Endothelial cell of umbilical vein (primary cell): ENCODE measurements at regions not wholly inside any gene's neighbourhood (a gene's known extent, or its start where the extent isn't known, plus 50 kb on each side); places are given as distances from the start of the nearest gene placed in this dataset.

ENCODE experiments used
- BruUV-seq: library from RNA; stranded (reverse); fragments of 400-500 nt; replicated peaks from 2 replicates; lab custom pipeline; 2021; lab: Mats Ljungman, UMichigan
- CTCF ChIA-PET: fragments of 300-600, 350-600 bp; sonication (Branson Sonifier 250); formaldehyde crosslinking; loops from one replicate; lab custom pipeline; 2021; ENCODE audit warnings: antibody characterized with exemption, inconsistent platforms; lab: Charles Lee
- POLR2A ChIA-PET: fragments of 300-600, 350-600 bp; sonication (Branson Sonifier 250); formaldehyde crosslinking; loops from one replicate; lab custom pipeline; 2021; ENCODE audit warnings: antibody characterized with exemption, inconsistent platforms; lab: Charles Lee
- DNase-seq: peaks from one replicate; pipeline ENCODE4 v3.0.0-alpha.2; 2011; ENCODE audit warnings: low read depth, low spot score
- FAIRE-seq: peaks from 2 replicates; lab custom pipeline; 2011; peaks lifted over from hg19 to GRCh38; lab: Jason Lieb, UNC
- H2AFZ ChIP-seq: 2 replicates; pipeline ENCODE4 v1.6.0; 2012; ENCODE audit warnings: low read depth, low read length, control low read depth, inconsistent platforms
- H3K27ac ChIP-seq: 2 replicates; pipeline ENCODE4 v1.5.1; 2011; ENCODE audit warnings: low read depth, mild to moderate bottlenecking, control low read depth, low read length, moderate library complexity; ENCODE audit not compliant: insufficient read depth
- H3K27me3 ChIP-seq, 2 experiments: 2 replicates each; pipeline versions ENCODE4 v1.6.0 to v1.6.1; 2011; ENCODE audit warnings: low read length in 2 of 2, mixed read lengths in 1 of 2; ENCODE audit not compliant: control insufficient read depth in 2 of 2, insufficient read depth in 2 of 2
- H3K36me3 ChIP-seq, 2 experiments: 2 replicates in 1 of 2; 3 replicates in 1 of 2; pipeline ENCODE4 v1.5.1; 2011; ENCODE audit warnings: low read length in 2 of 2, mild to moderate bottlenecking in 1 of 2, moderate library complexity in 1 of 2; ENCODE audit not compliant: control insufficient read depth in 2 of 2, insufficient read depth in 2 of 2; ENCODE audit errors: extremely low read depth in 1 of 2
- H3K4me1 ChIP-seq: 3 replicates; pipeline ENCODE4 v1.5.1; 2011; ENCODE audit warnings: mild to moderate bottlenecking, low read length; ENCODE audit not compliant: control insufficient read depth, insufficient read depth; ENCODE audit errors: extremely low read depth
- H3K4me2 ChIP-seq: 2 replicates; pipeline ENCODE4 v1.6.1; 2011; ENCODE audit warnings: low read length, control low read depth, mixed read lengths; ENCODE audit not compliant: insufficient read depth
- H3K4me3 ChIP-seq, 3 experiments: fragments of 200-600 bp in 1 of 3; sonication (generic), shearing (Covaris generic) in 1 of 3; replicated peaks in 1 of 3; 2 replicates each; pipeline ENCODE4 v1.5.1; 2011 to 2016; ENCODE audit warnings: control low read depth in 3 of 3, low read length in 3 of 3, mild to moderate bottlenecking in 2 of 3, inconsistent platforms in 1 of 3, low read depth in 1 of 3, moderate library complexity in 1 of 3; ENCODE audit not compliant: insufficient read depth in 1 of 3
- H3K79me2 ChIP-seq: 2 replicates; pipeline ENCODE4 v1.6.0; 2012; ENCODE audit warnings: low read length, inconsistent platforms; ENCODE audit not compliant: control insufficient read depth, insufficient read depth
- H3K9ac ChIP-seq: replicated peaks from 2 replicates; pipeline ENCODE3; 2011; ENCODE audit warnings: low read length, control low read depth; ENCODE audit not compliant: insufficient read depth; ENCODE audit errors: extremely low read depth
- H3K9me1 ChIP-seq: replicated peaks from 3 replicates; pipeline ENCODE4 v1.6.0; 2011; ENCODE audit warnings: mild to moderate bottlenecking, low read length; ENCODE audit not compliant: control insufficient read depth, insufficient read depth; ENCODE audit errors: extremely low read depth
- H3K9me3 ChIP-seq: replicated peaks from 2 replicates; pipeline ENCODE4 v1.5.1; 2012; ENCODE audit warnings: low read length, inconsistent platforms; ENCODE audit not compliant: control insufficient read depth, insufficient read depth
- H4K20me1 ChIP-seq: replicated peaks from 2 replicates; pipeline ENCODE3; 2011; ENCODE audit warnings: mild to moderate bottlenecking, low read length; ENCODE audit not compliant: control insufficient read depth, insufficient read depth; ENCODE audit errors: extremely low read depth
- CTCF ChIP-seq, 2 donors: IDR thresholded peaks; 1 replicate in 1 of 2; 2 replicates in 1 of 2; pipeline ENCODE4 v1.5.1; 2011; ENCODE audit warnings: low read length in 2 of 2, mild to moderate bottlenecking in 2 of 2, moderate library complexity in 2 of 2, control low read depth in 1 of 2, inconsistent platforms in 1 of 2, low read depth in 1 of 2; ENCODE audit not compliant: insufficient read depth in 1 of 2; ENCODE audit errors: extremely low read depth in 1 of 2
- EZH2 ChIP-seq: IDR thresholded peaks from 2 replicates; pipeline ENCODE4 v1.6.1; 2012; ENCODE audit warnings: borderline replicate concordance, low read depth, mild to moderate bottlenecking, moderate library complexity, low read length, inconsistent platforms; ENCODE audit not compliant: severe bottlenecking
- FOS ChIP-seq: IDR thresholded peaks from 2 replicates; pipeline ENCODE4 v1.6.1; 2011; ENCODE audit warnings: mild to moderate bottlenecking, low read length, moderate library complexity, borderline replicate concordance; ENCODE audit not compliant: insufficient read depth
- GATA2 ChIP-seq: IDR thresholded peaks from 2 replicates; pipeline ENCODE4 v1.7.0; 2011; ENCODE audit warnings: low read depth, mild to moderate bottlenecking, moderate library complexity, mixed read lengths, low read length; ENCODE audit not compliant: insufficient read length, insufficient read depth
- JUN ChIP-seq: IDR thresholded peaks from 2 replicates; pipeline ENCODE4 v1.6.1; 2011; ENCODE audit warnings: borderline replicate concordance, low read depth; ENCODE audit not compliant: insufficient read length, insufficient read depth
- MYC ChIP-seq: IDR thresholded peaks from one replicate; pipeline ENCODE4 v1.6.1; 2011; ENCODE audit warnings: mild to moderate bottlenecking, low read depth, low read length
- POLR2A ChIP-seq: IDR thresholded peaks from 2 replicates; pipeline ENCODE4 v1.6.1; 2012; ENCODE audit warnings: low read depth, mild to moderate bottlenecking, control low read depth, low read length
- POLR2AphosphoS5 ChIP-seq: IDR thresholded peaks from 2 replicates; pipeline ENCODE4 v1.6.1; 2012; ENCODE audit warnings: low read depth, mild to moderate bottlenecking, control low read depth, low read length, moderate library complexity; ENCODE audit not compliant: insufficient read depth
- dilution Hi-C: fragments of 300-500 bp; cut with MboI; formaldehyde crosslinking; loops from one replicate; pipeline ENCODE4 v1.15.0; 2019; ENCODE audit warnings: low sequenced_read_pairs; ENCODE audit not compliant: extremely low pct_ligation_motif_present
- intact Hi-C: fragments of 100-400 bp; cut with micrococcal nuclease; formaldehyde crosslinking; loops from one replicate; pipeline ENCODE4 v1.10.0; 2022
- TF ChIP-seq, protein P1 (sequence below): IDR thresholded peaks from 2 replicates; pipeline ENCODE4 v1.6.1; 2011; ENCODE audit not compliant: insufficient read depth, insufficient read length

DNA sequence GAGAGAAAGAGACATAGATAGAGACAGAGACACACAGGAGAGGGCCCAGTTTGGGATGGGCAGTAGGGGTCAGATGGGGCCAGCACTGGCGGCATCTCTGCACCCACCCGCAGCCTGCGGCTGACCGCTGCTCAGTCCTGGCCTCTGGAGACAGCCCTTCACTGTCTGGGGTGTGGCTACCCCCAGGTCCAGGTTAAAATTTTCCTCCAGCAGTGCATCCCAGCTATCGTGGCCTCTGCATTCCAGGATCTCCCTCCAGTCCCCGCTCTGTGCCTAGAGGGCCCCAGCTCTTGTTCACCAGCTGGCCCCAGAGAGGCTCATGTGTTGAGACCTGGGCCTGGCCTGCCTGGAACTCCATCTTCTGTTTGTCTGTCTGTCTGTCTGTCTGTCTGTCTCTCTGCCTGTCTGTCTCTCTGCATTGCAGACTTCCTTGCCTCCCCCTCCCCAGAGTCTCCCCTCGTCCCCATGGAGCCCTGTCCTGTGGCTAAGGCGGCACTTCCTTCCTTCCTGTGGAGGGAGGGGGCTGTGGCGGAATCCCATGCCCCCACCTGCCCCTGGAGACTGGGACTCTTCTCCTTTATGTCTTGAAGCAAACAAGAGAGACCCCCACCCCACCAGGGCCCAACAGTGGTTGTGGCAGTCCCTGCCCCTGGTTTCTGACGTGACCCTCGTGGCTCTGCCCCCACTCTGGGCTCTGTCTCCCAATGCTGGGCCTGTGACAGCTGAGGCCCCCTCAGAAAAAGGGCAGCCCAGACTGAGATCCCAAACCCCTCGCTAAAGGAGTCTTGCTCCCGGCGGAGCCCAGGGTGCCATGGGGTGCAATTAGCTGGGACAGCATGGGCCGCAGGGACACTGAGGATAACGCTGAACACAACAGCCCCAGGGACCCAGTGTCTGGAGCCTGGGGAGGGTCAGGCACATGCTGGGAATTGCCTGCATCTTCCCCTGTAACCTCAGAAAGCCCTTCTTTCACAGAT, 241.8 kb downstream of the NPHP4 start:
- H3K27ac ChIP-seq = no peak overlapping the region
- CTCF ChIA-PET = no interaction called here
- no peak overlapping the region for H3K9ac ChIP-seq
- H3K4me2 ChIP-seq = no peak overlapping the region
- H3K4me3 ChIP-seq = no peak overlapping the region
- no peaks in the 10 kb centered on the region for H3K4me1 ChIP-seq
- no peaks in the 10 kb centered on the region for H3K79me2 ChIP-seq
- no peaks in the 10 kb centered on the region for H3K9me1 ChIP-seq
- POLR2A ChIA-PET = no interaction called here
- dilution Hi-C loops (no loop called here), intact Hi-C loops (no loop called here)
- FAIRE-seq = peak; percentile 15
- no peak for DNase-seq
- no peak for TF ChIP-seq FOS
- no peaks in the 10 kb centered on the region for H3K27me3 ChIP-seq
- H3K9me3 ChIP-seq = no peaks in the 10 kb centered on the region
- no peaks in the 10 kb centered on the region for H3K36me3 ChIP-seq
- no TSS peak for BruUV-seq
- no peaks in the 10 kb centered on the region for H4K20me1 ChIP-seq
- no peak overlapping the region for H2AFZ ChIP-seq

DNA sequence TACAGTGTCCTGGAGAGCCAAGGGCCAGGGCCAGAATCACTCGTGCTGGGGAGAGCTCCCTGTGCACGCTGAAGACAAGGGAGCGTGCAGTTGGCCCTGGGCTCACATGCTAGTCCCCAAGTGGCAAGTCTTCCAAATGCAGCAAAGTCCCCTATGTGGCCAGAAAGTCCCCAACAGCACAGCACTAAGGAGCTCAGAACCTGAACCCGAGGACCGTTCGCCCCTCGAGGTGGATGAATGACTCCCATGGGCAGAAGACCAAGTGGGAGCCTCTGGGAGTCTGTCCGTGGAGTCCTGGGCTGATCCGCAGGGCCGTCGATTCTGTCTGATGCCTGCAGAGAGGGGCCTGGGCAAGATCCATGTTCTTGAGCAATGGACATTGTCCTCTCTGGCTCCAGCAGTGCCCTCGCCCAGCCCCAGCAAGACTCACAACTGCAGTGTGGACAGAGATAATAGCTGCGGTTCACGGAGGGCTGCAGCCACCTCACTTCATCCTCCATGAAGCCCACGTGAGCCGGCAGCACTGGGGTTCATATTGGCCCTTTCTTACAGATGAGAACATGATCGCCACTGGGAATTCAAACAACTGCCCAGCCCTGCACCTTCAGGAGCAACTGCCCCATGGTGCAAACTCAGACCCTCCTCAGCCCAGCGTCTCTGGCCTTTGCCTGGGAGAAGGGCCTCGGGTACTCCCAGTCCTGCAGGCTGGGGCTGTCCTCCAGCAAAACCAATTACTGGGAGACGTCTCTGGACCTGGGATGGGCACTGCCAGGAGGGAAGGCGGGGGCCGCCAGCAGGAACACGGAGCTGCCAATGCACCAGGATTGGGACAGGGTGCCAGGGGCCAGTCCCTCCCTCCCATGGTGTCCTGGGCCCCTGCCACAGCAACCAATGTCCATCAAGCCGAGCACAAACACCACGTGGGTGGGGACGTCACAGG, 243.7 kb downstream of the NPHP4 start:
- no peaks in the 10 kb centered on the region for H3K4me1 ChIP-seq
- ChIA-PET POLR2A (no interaction called here), CTCF (no interaction called here)
- no peaks in the 10 kb centered on the region for H3K36me3 ChIP-seq
- H3K9me3 ChIP-seq = no peaks in the 10 kb centered on the region
- BruUV-seq = no TSS peak
- dilution Hi-C loops = no loop called here
- H3K9me1 ChIP-seq = no peaks in the 10 kb centered on the region
- H2AFZ ChIP-seq = no peak overlapping the region
- H3K79me2 ChIP-seq = no peaks in the 10 kb centered on the region
- H3K4me3 ChIP-seq = no peak overlapping the region
- no peak overlapping the region for H3K27ac ChIP-seq
- FAIRE-seq = no peak
- DNase-seq = no peak
- no peaks in the 10 kb centered on the region for H4K20me1 ChIP-seq
- intact Hi-C loops = no loop called here
- TF ChIP-seq CTCF (IDR thresholded peaks at IDR 0.05; ENCODE audit: extremely low read depth in 1 of 2, insufficient read depth in 1 of 2, low read depth in 1 of 2, low read length in 2 of 2) (no peak), POLR2AphosphoS5 (no peak), MYC (no peak), JUN (no peak), EZH2 (no peak), POLR2A (no peak), FOS (no peak), GATA2 (no peak)
- TF ChIP-seq, protein P1, sequence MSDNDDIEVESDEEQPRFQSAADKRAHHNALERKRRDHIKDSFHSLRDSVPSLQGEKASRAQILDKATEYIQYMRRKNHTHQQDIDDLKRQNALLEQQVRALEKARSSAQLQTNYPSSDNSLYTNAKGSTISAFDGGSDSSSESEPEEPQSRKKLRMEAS = no peak
- no peak overlapping the region for H3K9ac ChIP-seq
- H3K27me3 ChIP-seq = no peaks in the 10 kb centered on the region
- H3K4me2 ChIP-seq = no peak overlapping the region
